ENCODE measurements at regions not wholly inside any gene's neighbourhood (a gene's known extent, or its start where the extent isn't known, plus 50 kb on each side); places are given as distances from the start of the nearest gene placed in this dataset.

GRCh38 chr5:169531631-169532030 is 51.9 kb upstream of the SPDL1 start:
- Mint-ChIP-seq H3K36me3 (ENCODE audit: unreplicated experiment) (no peaks in the 10 kb centered on the region), H3K27ac (ENCODE audit: unreplicated experiment) (no peak overlapping the region), H3K9me3 (ENCODE audit: unreplicated experiment) (peaks cover 4% of the 10 kb centered on the region), H3K4me1 (ENCODE audit: low read depth, unreplicated experiment) (no peaks in the 10 kb centered on the region), H3K4me3 (ENCODE audit: unreplicated experiment) (no peak overlapping the region), H3K27me3 (ENCODE audit: unreplicated experiment) (peaks cover 3% of the 10 kb centered on the region)
- TF ChIP-seq, protein P1, sequence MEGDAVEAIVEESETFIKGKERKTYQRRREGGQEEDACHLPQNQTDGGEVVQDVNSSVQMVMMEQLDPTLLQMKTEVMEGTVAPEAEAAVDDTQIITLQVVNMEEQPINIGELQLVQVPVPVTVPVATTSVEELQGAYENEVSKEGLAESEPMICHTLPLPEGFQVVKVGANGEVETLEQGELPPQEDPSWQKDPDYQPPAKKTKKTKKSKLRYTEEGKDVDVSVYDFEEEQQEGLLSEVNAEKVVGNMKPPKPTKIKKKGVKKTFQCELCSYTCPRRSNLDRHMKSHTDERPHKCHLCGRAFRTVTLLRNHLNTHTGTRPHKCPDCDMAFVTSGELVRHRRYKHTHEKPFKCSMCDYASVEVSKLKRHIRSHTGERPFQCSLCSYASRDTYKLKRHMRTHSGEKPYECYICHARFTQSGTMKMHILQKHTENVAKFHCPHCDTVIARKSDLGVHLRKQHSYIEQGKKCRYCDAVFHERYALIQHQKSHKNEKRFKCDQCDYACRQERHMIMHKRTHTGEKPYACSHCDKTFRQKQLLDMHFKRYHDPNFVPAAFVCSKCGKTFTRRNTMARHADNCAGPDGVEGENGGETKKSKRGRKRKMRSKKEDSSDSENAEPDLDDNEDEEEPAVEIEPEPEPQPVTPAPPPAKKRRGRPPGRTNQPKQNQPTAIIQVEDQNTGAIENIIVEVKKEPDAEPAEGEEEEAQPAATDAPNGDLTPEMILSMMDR (IDR thresholded peaks at IDR 0.05; ENCODE audit: partially characterized antibody, unreplicated experiment): no peak
- no peak for DNase-seq

DNA sequence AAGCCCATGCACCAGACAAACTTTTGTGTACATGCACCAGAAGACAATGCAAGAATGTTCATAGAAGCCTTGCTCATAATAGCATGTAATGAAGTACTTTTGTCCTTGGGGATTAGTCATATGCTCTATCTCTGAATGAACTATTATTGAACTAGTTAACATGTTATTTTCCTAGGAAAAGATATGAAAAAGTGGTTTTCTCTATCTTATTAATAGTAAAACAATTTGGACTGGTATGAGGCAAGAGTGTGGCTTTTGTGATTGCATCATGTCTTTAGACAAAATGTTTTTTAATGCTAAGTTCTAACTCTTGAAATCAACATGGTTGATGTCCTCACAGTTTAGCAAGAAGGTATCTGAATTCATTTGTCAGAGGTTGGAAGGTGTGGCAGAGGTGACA is 55.7 kb upstream of the SPDL1 start:
- Mint-ChIP-seq H3K27me3 (ENCODE audit: unreplicated experiment) (peaks cover 5% of the 10 kb centered on the region), H3K4me3 (ENCODE audit: unreplicated experiment) (no peak overlapping the region), H3K27ac (ENCODE audit: unreplicated experiment) (no peak overlapping the region), H3K9me3 (ENCODE audit: unreplicated experiment) (peaks cover 3% of the 10 kb centered on the region), H3K36me3 (ENCODE audit: unreplicated experiment) (no peaks in the 10 kb centered on the region), H3K4me1 (ENCODE audit: low read depth, unreplicated experiment) (no peaks in the 10 kb centered on the region)
- TF ChIP-seq, protein P1 (IDR thresholded peaks at IDR 0.05; ENCODE audit: partially characterized antibody, unreplicated experiment): no peak
- no peak for DNase-seq

DNA sequence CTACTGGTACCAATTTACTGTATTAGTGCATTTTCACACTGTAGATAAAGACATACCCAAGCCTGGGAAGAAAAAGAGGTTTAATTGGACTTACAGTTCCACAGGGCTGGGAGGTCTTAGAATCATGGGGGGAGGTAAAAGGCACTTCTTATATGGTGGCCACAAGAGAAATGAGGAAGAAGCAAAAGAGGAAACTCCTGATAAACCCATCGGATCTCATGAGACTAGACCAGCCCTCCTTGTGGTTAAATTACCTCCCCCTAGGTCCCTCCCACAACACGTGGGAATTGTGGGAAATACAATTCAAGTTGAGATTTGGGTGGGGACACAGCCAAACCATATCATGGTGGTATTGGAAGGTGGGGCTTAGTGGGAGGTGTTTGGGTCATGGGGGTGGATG is 56.5 kb upstream of the SPDL1 start:
- Mint-ChIP-seq H3K27ac (ENCODE audit: unreplicated experiment) (no peak overlapping the region), H3K4me1 (ENCODE audit: low read depth, unreplicated experiment) (no peaks in the 10 kb centered on the region), H3K36me3 (ENCODE audit: unreplicated experiment) (no peaks in the 10 kb centered on the region), H3K9me3 (ENCODE audit: unreplicated experiment) (peaks cover 3% of the 10 kb centered on the region), H3K27me3 (ENCODE audit: unreplicated experiment) (peaks cover 4% of the 10 kb centered on the region), H3K4me3 (ENCODE audit: unreplicated experiment) (no peak overlapping the region)
- DNase-seq: no peak
- TF ChIP-seq, protein P1 (IDR thresholded peaks at IDR 0.05; ENCODE audit: partially characterized antibody, unreplicated experiment): no peak

- no peak for DNase-seq
- Mint-ChIP-seq H3K27me3 (ENCODE audit: unreplicated experiment) (peaks cover 2% of the 10 kb centered on the region), H3K36me3 (ENCODE audit: unreplicated experiment) (no peaks in the 10 kb centered on the region), H3K9me3 (ENCODE audit: unreplicated experiment) (peaks cover 5% of the 10 kb centered on the region), H3K4me3 (ENCODE audit: unreplicated experiment) (no peak overlapping the region), H3K27ac (ENCODE audit: unreplicated experiment) (no peak overlapping the region), H3K4me1 (ENCODE audit: low read depth, unreplicated experiment) (no peaks in the 10 kb centered on the region)
- TF ChIP-seq, protein P1 (IDR thresholded peaks at IDR 0.05; ENCODE audit: partially characterized antibody, unreplicated experiment): no peak
These were observed 60.7 kb upstream of the SPDL1 start for GRCh38 chr5:169522851-169523250.

DNA sequence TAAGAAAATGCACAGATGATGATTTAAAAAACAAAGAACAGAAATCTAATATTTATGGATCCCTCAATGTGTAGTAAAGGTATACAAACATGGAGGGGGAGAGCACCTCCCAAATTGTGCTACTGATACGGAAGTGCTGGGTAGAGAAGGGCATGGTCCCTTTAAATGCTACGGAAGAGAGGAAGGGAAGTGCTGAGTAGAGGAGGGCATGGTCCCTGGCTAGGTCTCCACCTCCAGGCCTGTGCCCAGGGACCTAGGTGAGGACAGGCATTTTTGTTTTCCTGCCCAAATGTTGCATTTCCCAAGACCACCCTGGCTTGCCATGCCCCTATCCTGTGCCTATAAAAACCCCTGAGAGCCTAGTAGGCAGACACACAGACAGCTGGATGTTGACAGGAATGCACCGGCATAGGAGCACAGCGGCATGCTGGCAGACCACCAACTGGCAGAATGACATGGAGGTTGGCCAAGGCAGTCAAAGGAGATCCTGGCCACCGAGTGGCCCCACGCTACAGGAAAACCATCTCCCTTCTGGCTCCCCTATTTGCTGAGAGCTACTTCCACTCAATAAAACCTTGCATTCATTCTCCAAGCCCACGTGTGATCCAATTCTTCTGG is 62.1 kb upstream of the SPDL1 start:
- Mint-ChIP-seq H3K27ac (ENCODE audit: unreplicated experiment) (no peak overlapping the region), H3K27me3 (ENCODE audit: unreplicated experiment) (peaks cover 2% of the 10 kb centered on the region), H3K9me3 (ENCODE audit: unreplicated experiment) (peaks cover 5% of the 10 kb centered on the region), H3K36me3 (ENCODE audit: unreplicated experiment) (no peaks in the 10 kb centered on the region), H3K4me1 (ENCODE audit: low read depth, unreplicated experiment) (no peaks in the 10 kb centered on the region), H3K4me3 (ENCODE audit: unreplicated experiment) (no peak overlapping the region)
- TF ChIP-seq, protein P1 (IDR thresholded peaks at IDR 0.05; ENCODE audit: partially characterized antibody, unreplicated experiment): no peak
- no peak for DNase-seq
